H9 (cell line): ENCODE measurements at regions not wholly inside any gene's neighbourhood (a gene's known extent, or its start where the extent isn't known, plus 50 kb on each side); places are given as distances from the start of the nearest gene placed in this dataset.
"Not testable (repeated sequence)": the region's sequence is repeated elsewhere in the genome, so short reads cannot be mapped to it uniquely, and the experiment has no call there.

Source experiments
- DNase-seq: peaks from one replicate; pipeline ENCODE4 v3.0.0-alpha.2; 2017
- H2AFZ ChIP-seq: one replicate; pipeline ENCODE4 v1.6.1; 2013; ENCODE audit warnings: mild to moderate bottlenecking, low read length, control low read depth, moderate library complexity
- H2AK5ac ChIP-seq: 2 replicates; pipeline ENCODE4 v1.6.1; 2013; ENCODE audit warnings: low read length, control low read depth, mixed read lengths; ENCODE audit not compliant: insufficient read length
- H2BK120ac ChIP-seq: one replicate; pipeline ENCODE4 v1.6.1; 2013; ENCODE audit warnings: low read depth, mild to moderate bottlenecking, low read length, control low read depth, inconsistent platforms; ENCODE audit not compliant: poor library complexity, severe bottlenecking
- H2BK12ac ChIP-seq: 2 replicates; pipeline ENCODE4 v1.6.1; 2013; ENCODE audit warnings: low read length, control low read depth, mixed read lengths, low read depth; ENCODE audit not compliant: insufficient read length
- H2BK15ac ChIP-seq: 2 replicates; pipeline ENCODE4 v1.6.1; 2013; ENCODE audit warnings: low read depth, low read length, control low read depth
- H2BK20ac ChIP-seq: one replicate; pipeline ENCODE4 v1.6.1; 2013; ENCODE audit warnings: low read depth, mild to moderate bottlenecking, low read length, control low read depth, inconsistent platforms; ENCODE audit not compliant: poor library complexity, severe bottlenecking
- H2BK5ac ChIP-seq: 2 replicates; pipeline ENCODE4 v1.6.1; 2013; ENCODE audit warnings: low read length, control low read depth, mixed read lengths; ENCODE audit not compliant: insufficient read length
- H3K14ac ChIP-seq: 2 replicates; pipeline ENCODE4 v1.6.1; 2013; ENCODE audit warnings: low read length, control low read depth; ENCODE audit not compliant: insufficient read depth
- H3K18ac ChIP-seq: 2 replicates; pipeline ENCODE4 v1.6.1; 2013; ENCODE audit warnings: low read depth, mild to moderate bottlenecking, mixed read lengths, low read length, control low read depth; ENCODE audit not compliant: insufficient read length
- H3K23ac ChIP-seq: 2 replicates; pipeline ENCODE4 v1.6.1; 2013; ENCODE audit warnings: low read length, control low read depth, mixed read lengths, low read depth; ENCODE audit not compliant: insufficient read length
- H3K23me2 ChIP-seq: 2 replicates; pipeline ENCODE4 v1.6.1; 2013; ENCODE audit warnings: low read depth, mild to moderate bottlenecking, mixed read lengths, low read length, control low read depth; ENCODE audit not compliant: insufficient read length, poor library complexity, severe bottlenecking
- H3K27ac ChIP-seq: 2 replicates; pipeline ENCODE4 v1.5.1; 2013; ENCODE audit warnings: low read length, control low read depth, mixed read lengths, low read depth; ENCODE audit not compliant: insufficient read length
- H3K27me3 ChIP-seq: 2 replicates; pipeline ENCODE4 v1.6.1; 2013; ENCODE audit warnings: low read length, control low read depth, inconsistent platforms; ENCODE audit not compliant: insufficient read depth
- H3K4ac ChIP-seq: 2 replicates; pipeline ENCODE4 v1.6.1; 2013; ENCODE audit warnings: low read depth, mild to moderate bottlenecking, control low read depth, inconsistent platforms, low read length, moderate library complexity
- H3K4me1 ChIP-seq: 2 replicates; pipeline ENCODE4 v1.6.1; 2013; ENCODE audit warnings: low read length, control low read depth, inconsistent platforms; ENCODE audit not compliant: insufficient read depth
- H3K4me2 ChIP-seq: 2 replicates; pipeline ENCODE4 v1.6.1; 2013; ENCODE audit warnings: low read length, control low read depth, mixed read lengths; ENCODE audit not compliant: insufficient read length, insufficient read depth
- H3K56ac ChIP-seq: 2 replicates; pipeline ENCODE4 v1.6.1; 2013; ENCODE audit warnings: low read depth, mild to moderate bottlenecking, mixed read lengths, low read length, control low read depth; ENCODE audit not compliant: insufficient read length
- H3K79me1 ChIP-seq: 2 replicates; pipeline ENCODE4 v1.6.1; 2013; ENCODE audit warnings: low read depth, mild to moderate bottlenecking, moderate library complexity, low read length, control low read depth, inconsistent platforms; ENCODE audit not compliant: insufficient read depth, poor library complexity, severe bottlenecking
- H3K79me2 ChIP-seq: 2 replicates; pipeline ENCODE4 v1.6.1; 2013; ENCODE audit warnings: low read length, control low read depth, inconsistent platforms; ENCODE audit not compliant: insufficient read depth
- H3K9ac ChIP-seq: 2 replicates; pipeline ENCODE4 v1.6.1; 2013; ENCODE audit warnings: low read length, control low read depth, mixed read lengths; ENCODE audit not compliant: insufficient read length; ENCODE audit errors: extremely low read depth
- H3K9me3 ChIP-seq: one replicate; pipeline ENCODE4 v1.6.1; 2013; ENCODE audit warnings: low read depth, low read length, inconsistent platforms; ENCODE audit not compliant: control insufficient read depth
- H3T11ph ChIP-seq: one replicate; pipeline ENCODE4 v1.6.1; 2013; ENCODE audit warnings: mild to moderate bottlenecking, low read length, control low read depth, inconsistent platforms
- H4K20me1 ChIP-seq: one replicate; pipeline ENCODE4 v1.6.1; 2013; ENCODE audit not compliant: control insufficient read depth, insufficient read length, insufficient read depth
- H4K5ac ChIP-seq: 2 replicates; pipeline ENCODE4 v1.6.1; 2013; ENCODE audit warnings: low read depth, mild to moderate bottlenecking, mixed read lengths, low read length, control low read depth; ENCODE audit not compliant: insufficient read length
- H4K8ac ChIP-seq: replicated peaks from 2 replicates; pipeline ENCODE4 v1.6.1; 2013; ENCODE audit warnings: low read length, control low read depth, mixed read lengths, low read depth; ENCODE audit not compliant: insufficient read length
- H4K91ac ChIP-seq: 2 replicates; pipeline ENCODE4 v1.6.1; 2013; ENCODE audit warnings: low read depth, mild to moderate bottlenecking, moderate library complexity, mixed read lengths, low read length, control low read depth; ENCODE audit not compliant: insufficient read length
- H3K27ac Mint-ChIP-seq, 3 experiments: 2 replicates in 2 of 3; 3 replicates in 1 of 3; pipeline ENCODE4 v1.8.0; 2020 to 2021; ENCODE audit warnings: mixed read lengths in 3 of 3, mild to moderate bottlenecking in 1 of 3, moderate library complexity in 1 of 3
- H3K27me3 Mint-ChIP-seq: 2 replicates; pipeline ENCODE4 v1.8.0; 2021; ENCODE audit warnings: low read depth, mild to moderate bottlenecking, moderate library complexity, mixed read lengths
- H3K36me3 Mint-ChIP-seq, 3 experiments: 2 replicates in 2 of 3; 3 replicates in 1 of 3; pipeline ENCODE4 v1.8.0; 2020 to 2021; ENCODE audit warnings: low read depth in 3 of 3, mixed read lengths in 3 of 3; ENCODE audit not compliant: insufficient read depth in 1 of 3
- H3K4me1 Mint-ChIP-seq, 2 experiments: 2 replicates each; pipeline ENCODE4 v1.8.0; 2020; ENCODE audit warnings: mixed read lengths in 2 of 2
- H3K4me3 Mint-ChIP-seq, 2 experiments: 2 replicates in 1 of 2; 3 replicates in 1 of 2; pipeline ENCODE4 v1.8.0; 2020 to 2021; ENCODE audit warnings: mild to moderate bottlenecking in 2 of 2, mixed read lengths in 2 of 2, moderate library complexity in 1 of 2
- H3K9me3 Mint-ChIP-seq, 2 experiments: 2 replicates in 1 of 2; 3 replicates in 1 of 2; pipeline ENCODE4 v1.8.0; 2020; ENCODE audit warnings: mild to moderate bottlenecking in 2 of 2, mixed read lengths in 2 of 2, moderate library complexity in 1 of 2
- whole genome bisulfite sequencing: extraction: QIAGEN DNeasy Blood & Tissue Kit; methylation state at CpG from one replicate; pipeline ENCODE4 v1.1.7; 2013; ENCODE audit warnings: missing lambda C conversion rate, low lambda C conversion rate, mixed read lengths; ENCODE audit not compliant: insufficient read length; ENCODE audit errors: extremely low coverage; 5-methylcytosine and 5-hydroxymethylcytosine counted together
- TF ChIP-seq, protein P1 (sequence below): fragments of 200-600 bp; sonication (generic); conservative IDR thresholded peaks from 3 replicates; pipeline ENCODE4 v1.8.0; 2021; ENCODE audit warnings: antibody characterized with exemption, mild to moderate bottlenecking

DNA sequence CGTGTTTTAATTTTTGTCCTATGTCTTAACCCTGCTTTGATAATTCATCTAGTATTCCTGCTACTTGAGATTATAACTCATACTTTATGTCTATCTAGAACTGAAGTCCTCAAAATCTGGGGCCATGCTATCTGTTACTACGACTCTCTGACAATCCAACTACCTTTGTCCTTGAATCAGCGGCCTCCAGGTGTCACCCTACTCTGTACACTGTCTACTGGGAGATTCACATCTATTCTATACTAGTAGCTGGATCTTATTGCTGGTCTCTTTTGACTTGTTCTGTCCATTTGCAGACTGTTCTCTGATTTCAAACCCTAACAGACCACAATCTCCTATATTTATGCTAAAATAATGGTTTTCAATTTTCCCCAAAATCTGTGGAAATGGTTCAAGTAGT lies 225.5 kb upstream of the ELAVL2 start:
- Histone ChIP-seq H3K27ac (no peak overlapping the region), H2BK120ac (no peak overlapping the region), H3K27me3 (no peaks in the 10 kb centered on the region), H3K4ac (no peak overlapping the region), H4K5ac (no peak overlapping the region), H3K18ac (no peak overlapping the region), H3K4me1 (no peaks in the 10 kb centered on the region), H3T11ph (no peak overlapping the region), H2BK5ac (no peak overlapping the region), H3K79me1 (no peaks in the 10 kb centered on the region), H2BK20ac (no peak overlapping the region), H3K9me3 (no peaks in the 10 kb centered on the region), H3K79me2 (no peaks in the 10 kb centered on the region), H4K20me1 (no peaks in the 10 kb centered on the region), H3K56ac (no peak overlapping the region), H3K14ac (no peak overlapping the region), H2AFZ (no peak overlapping the region), H2BK12ac (no peak overlapping the region), H3K4me2 (no peak overlapping the region), H2BK15ac (no peak overlapping the region), H4K91ac (no peak overlapping the region), H4K8ac (no peak overlapping the region), H2AK5ac (no peak overlapping the region), H3K9ac (no peak overlapping the region), H3K23ac (no peak overlapping the region), H3K23me2 (no peaks in the 10 kb centered on the region)
- H3K9me3 Mint-ChIP-seq, result no peaks in the 10 kb centered on the region; a peak in 2 of 5 replicates
- no CpG with 5 or more reads among the region's 3 CpGs for WGBS
- no peaks in the 10 kb centered on the region for H3K4me1 Mint-ChIP-seq
- no peaks in the 10 kb centered on the region; a peak in 1 of 7 replicates for H3K36me3 Mint-ChIP-seq
- no peak overlapping the region for H3K4me3 Mint-ChIP-seq
- no peak for DNase-seq
- no peak overlapping the region for H3K27ac Mint-ChIP-seq
- TF ChIP-seq, protein P1, sequence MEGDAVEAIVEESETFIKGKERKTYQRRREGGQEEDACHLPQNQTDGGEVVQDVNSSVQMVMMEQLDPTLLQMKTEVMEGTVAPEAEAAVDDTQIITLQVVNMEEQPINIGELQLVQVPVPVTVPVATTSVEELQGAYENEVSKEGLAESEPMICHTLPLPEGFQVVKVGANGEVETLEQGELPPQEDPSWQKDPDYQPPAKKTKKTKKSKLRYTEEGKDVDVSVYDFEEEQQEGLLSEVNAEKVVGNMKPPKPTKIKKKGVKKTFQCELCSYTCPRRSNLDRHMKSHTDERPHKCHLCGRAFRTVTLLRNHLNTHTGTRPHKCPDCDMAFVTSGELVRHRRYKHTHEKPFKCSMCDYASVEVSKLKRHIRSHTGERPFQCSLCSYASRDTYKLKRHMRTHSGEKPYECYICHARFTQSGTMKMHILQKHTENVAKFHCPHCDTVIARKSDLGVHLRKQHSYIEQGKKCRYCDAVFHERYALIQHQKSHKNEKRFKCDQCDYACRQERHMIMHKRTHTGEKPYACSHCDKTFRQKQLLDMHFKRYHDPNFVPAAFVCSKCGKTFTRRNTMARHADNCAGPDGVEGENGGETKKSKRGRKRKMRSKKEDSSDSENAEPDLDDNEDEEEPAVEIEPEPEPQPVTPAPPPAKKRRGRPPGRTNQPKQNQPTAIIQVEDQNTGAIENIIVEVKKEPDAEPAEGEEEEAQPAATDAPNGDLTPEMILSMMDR, result peak; percentile 34; the same call in 2 of the 3 replicates
- H3K27me3 Mint-ChIP-seq, result no peaks in the 10 kb centered on the region

GRCh38 chr9:24050239-24050638 lies 224.2 kb upstream of the ELAVL2 start:
- not testable (repeated sequence) for H3K27ac Mint-ChIP-seq

More at GRCh38 chr9:24050239-24050638, 224.2 kb upstream of the ELAVL2 start:
- H3K27ac ChIP-seq, H3K27me3 ChIP-seq, H4K20me1 ChIP-seq, H4K8ac ChIP-seq, H4K91ac ChIP-seq, H2BK20ac ChIP-seq, H4K5ac ChIP-seq, H3K9me3 Mint-ChIP-seq, H3K23me2 ChIP-seq, H3K4me2 ChIP-seq, H2BK120ac ChIP-seq, H2AFZ ChIP-seq, H3K9me3 ChIP-seq, H3K79me1 ChIP-seq, H3K36me3 Mint-ChIP-seq, H3K56ac ChIP-seq, H2BK15ac ChIP-seq, H3K23ac ChIP-seq, H3K4me3 Mint-ChIP-seq, H2AK5ac ChIP-seq, DNase-seq, H3K14ac ChIP-seq, H3K4me1 Mint-ChIP-seq, H3K9ac ChIP-seq, H3K79me2 ChIP-seq, H3K4me1 ChIP-seq, H3K18ac ChIP-seq, H3K27me3 Mint-ChIP-seq, H3K4ac ChIP-seq, H3T11ph ChIP-seq, H2BK5ac ChIP-seq, H2BK12ac ChIP-seq: not testable (repeated sequence)
- WGBS, result no CpG with 5 or more reads among the region's 3 CpGs
